HepG2 (cell line): ENCODE measurements at regions not wholly inside any gene's neighbourhood (a gene's known extent, or its start where the extent isn't known, plus 50 kb on each side); places are given as distances from the start of the nearest gene placed in this dataset.

Experiments
- ATAC-seq: fragments of 200-7000 bp; cut with Tn5 transposase; 3 replicates; pipeline ENCODE4 v1.9.1; 2020; ENCODE audit warnings: mild to moderate bottlenecking, moderate library complexity
- BruUV-seq: library from RNA; stranded (reverse); fragments of 400-500 nt; replicated peaks from 2 replicates; lab custom pipeline; 2021; lab: Mats Ljungman, UMichigan
- CTCF ChIA-PET: fragments of 300-600 bp; formaldehyde crosslinking; extraction: SDS; loops from one replicate; lab custom pipeline; 2021; ENCODE audit warnings: low total read pairs, inconsistent platforms, low intra/inter-chr PET ratio; lab: Yijun Ruan, JAX
- POLR2A ChIA-PET: fragments of 350-600 bp; sonication (Branson Sonifier 250); formaldehyde crosslinking; loops from one replicate; lab custom pipeline; 2020; ENCODE audit warnings: antibody characterized with exemption, inconsistent platforms; lab: Yijun Ruan, JAX
- DNase-seq: peaks from one replicate; pipeline ENCODE4 v3.0.0-alpha.2; 2015; ENCODE audit warnings: low spot score
- FAIRE-seq: peaks from 3 replicates; lab custom pipeline; 2011; peaks lifted over from hg19 to GRCh38; lab: Jason Lieb, UNC
- H2AFZ ChIP-seq: one replicate; pipeline ENCODE4 v1.6.1; 2011; ENCODE audit warnings: low read length, inconsistent platforms
- H3K27ac ChIP-seq: fragments of 300-600 bp; 3 replicates; pipeline ENCODE4 v1.8.0; 2011; ENCODE audit warnings: mixed run types, mild to moderate bottlenecking, mixed read lengths, low read length, inconsistent platforms; ENCODE audit not compliant: insufficient read depth; ENCODE audit errors: extremely low read length
- H3K27me3 ChIP-seq, 2 experiments: fragments of 200-600 bp in 1 of 2; 2 replicates in 1 of 2; 3 replicates in 1 of 2; pipeline versions ENCODE4 v1.6.0 to v1.8.0; 2011; ENCODE audit warnings: low read length in 2 of 2, mild to moderate bottlenecking in 2 of 2, moderate library complexity in 2 of 2, inconsistent platforms in 1 of 2; ENCODE audit not compliant: insufficient read depth in 2 of 2, control insufficient read depth in 1 of 2
- H3K36me3 ChIP-seq, 2 experiments: fragments of 200-600 bp in 1 of 2; replicated peaks in 1 of 2; 2 replicates in 1 of 2; 3 replicates in 1 of 2; pipeline versions ENCODE4 v1.5.1 to v1.8.0; 2011; ENCODE audit warnings: low read length in 2 of 2, inconsistent platforms in 1 of 2; ENCODE audit not compliant: insufficient read depth in 2 of 2, control insufficient read depth in 1 of 2
- H3K4me1 ChIP-seq: 2 replicates; pipeline ENCODE4 v1.5.1; 2012; ENCODE audit warnings: low read length, inconsistent platforms; ENCODE audit not compliant: insufficient read depth
- H3K4me2 ChIP-seq: 2 replicates; pipeline ENCODE4 v1.6.0; 2011; ENCODE audit warnings: low read depth, low read length, inconsistent platforms
- H3K4me3 ChIP-seq, 3 experiments: fragments of 200-600 bp in 1 of 3; sonication (generic), shearing (Covaris generic) in 1 of 3; replicated peaks in 1 of 3; 2 replicates each; pipeline ENCODE4 v1.5.1; 2011 to 2016; ENCODE audit warnings: low read length in 3 of 3, inconsistent platforms in 2 of 3, low read depth in 2 of 3, mild to moderate bottlenecking in 2 of 3, control low read depth in 1 of 3, mixed read lengths in 1 of 3; ENCODE audit not compliant: insufficient read depth in 1 of 3
- H3K79me2 ChIP-seq: one replicate; pipeline ENCODE4 v1.6.1; 2011; ENCODE audit warnings: low read length, inconsistent platforms; ENCODE audit not compliant: insufficient read depth
- H3K9ac ChIP-seq: 2 replicates; pipeline ENCODE4 v1.6.0; 2011; ENCODE audit warnings: mild to moderate bottlenecking, low read depth, low read length, inconsistent platforms; ENCODE audit not compliant: insufficient read depth
- H3K9me3 ChIP-seq: 2 replicates; pipeline ENCODE4 v1.5.1; 2012; ENCODE audit warnings: mild to moderate bottlenecking, low read length
- H4K20me1 ChIP-seq: 2 replicates; pipeline ENCODE4 v1.6.0; 2011; ENCODE audit warnings: inconsistent platforms, mild to moderate bottlenecking, low read length, moderate library complexity; ENCODE audit not compliant: insufficient read depth
- ATRX ChIP-seq: sonication (generic); formaldehyde crosslinking; IDR thresholded peaks from 2 replicates; pipeline ENCODE4 v1.4.0; 2020; ENCODE audit warnings: missing genetic modification reagents, borderline replicate concordance
- EZH2 ChIP-seq: conservative IDR thresholded peaks from 2 replicates; pipeline ENCODE4 v1.6.1; 2012; ENCODE audit warnings: mild to moderate bottlenecking, low read depth, low read length, moderate library complexity
- FOXJ3 ChIP-seq: sonication (generic); formaldehyde crosslinking; IDR thresholded peaks from 2 replicates; pipeline ENCODE4 v1.4.0; 2020; ENCODE audit warnings: missing genetic modification reagents, mild to moderate bottlenecking, borderline replicate concordance
- HNRNPK ChIP-seq: fragments of 200-400 bp; formaldehyde crosslinking; IDR thresholded peaks from 2 replicates; pipeline ENCODE4 v1.6.1; 2018; ENCODE audit warnings: low read length, low read depth, moderate library complexity, mild to moderate bottlenecking; ENCODE audit not compliant: poor library complexity, severe bottlenecking
- KDM6A ChIP-seq: IDR thresholded peaks from 2 replicates; pipeline ENCODE4 v1.6.1; 2016; ENCODE audit warnings: low read depth
- MIER3 ChIP-seq: IDR thresholded peaks from 2 replicates; pipeline ENCODE4 v1.6.1; 2016; ENCODE audit warnings: missing compliant biosample characterization, borderline replicate concordance
- MTA3 ChIP-seq: sonication (generic); formaldehyde crosslinking; IDR thresholded peaks from 2 replicates; pipeline ENCODE4 v1.4.0; 2020; ENCODE audit warnings: missing genetic modification reagents
- POLR2AphosphoS2 ChIP-seq: IDR thresholded peaks from 2 replicates; pipeline ENCODE4 v1.6.1; 2011; ENCODE audit warnings: low read depth, low read length, improper control_type of control experiment
- ZKSCAN5 ChIP-seq: sonication (generic); formaldehyde crosslinking; IDR thresholded peaks from 2 replicates; pipeline ENCODE4 v1.5.1; 2020; ENCODE audit warnings: mild to moderate bottlenecking, missing genetic modification reagents
- ZNF143 ChIP-seq: sonication (generic); formaldehyde crosslinking; IDR thresholded peaks from 2 replicates; pipeline ENCODE4 v1.4.0; 2020; ENCODE audit warnings: missing genetic modification reagents
- in situ Hi-C: cut with HindIII; loops from 2 replicates; pipeline ENCODE4 v1.10.0; 2017; ENCODE audit warnings: low pct_unique_long_range_greater_than_20kb; ENCODE audit not compliant: extremely low pct_ligation_motif_present
- intact Hi-C: fragments of 100-400 bp; cut with micrococcal nuclease; formaldehyde crosslinking; loops from one replicate; pipeline ENCODE4 v1.10.0; 2022; ENCODE audit not compliant: unreplicated experiment
- TF ChIP-seq, protein P1 (sequence below): sonication (generic); formaldehyde crosslinking; IDR thresholded peaks from 2 replicates; pipeline ENCODE4 v1.4.0; 2020; ENCODE audit warnings: missing genetic modification reagents
- TF ChIP-seq, protein P2 (sequence below): sonication (generic); formaldehyde crosslinking; IDR thresholded peaks from 2 replicates; pipeline ENCODE4 v1.8.0; 2022; ENCODE audit warnings: mild to moderate bottlenecking, missing genetic modification reagents
- TF ChIP-seq, protein P3 (sequence below): sonication (generic); formaldehyde crosslinking; conservative IDR thresholded peaks from 2 replicates; pipeline ENCODE4 v1.4.0; 2020; ENCODE audit warnings: mild to moderate bottlenecking, missing genetic modification reagents, moderate library complexity
- TF ChIP-seq, protein P4 (sequence below): sonication (generic); formaldehyde crosslinking; IDR thresholded peaks from 2 replicates; pipeline ENCODE4 v1.4.0; 2020; ENCODE audit warnings: missing genetic modification reagents

DNA sequence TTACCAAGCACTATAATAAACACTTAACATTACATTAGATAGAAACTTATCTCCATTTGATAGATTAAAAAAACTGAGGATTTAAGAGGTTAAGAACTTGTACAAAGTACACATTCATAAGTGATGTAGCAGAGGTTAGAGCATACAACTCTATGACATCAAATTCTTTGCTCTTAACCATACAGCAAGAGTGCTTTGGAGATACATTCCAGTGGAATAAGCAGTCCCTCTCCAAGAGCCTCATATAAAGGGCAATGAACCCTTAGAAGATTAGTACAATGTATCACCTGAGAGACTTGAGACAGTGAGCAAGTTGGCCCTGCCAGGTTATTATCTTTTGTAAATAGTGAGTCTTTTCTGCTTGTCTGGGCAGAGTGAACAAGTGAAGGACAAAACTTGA, 600.4 kb upstream of the CT83 start:
- H3K27ac ChIP-seq: no peak overlapping the region
- H3K4me3 ChIP-seq: no peak overlapping the region
- no peak overlapping the region for H3K9ac ChIP-seq
- no peaks in the 10 kb centered on the region for H3K9me3 ChIP-seq
- DNase-seq (no peak), FAIRE-seq (no peak), ATAC-seq (no peak)
- in situ Hi-C loops (no loop called here), intact Hi-C loops (loop anchor here (10.0 kb wide), 1 partner anchor 252 kb away; no protein-coding TSS in a partner anchor)
- TF ChIP-seq ZNF143 (CRISPR knock-in tag) (no peak), EZH2 (no peak), MIER3 (no peak), POLR2AphosphoS2 (no peak), HNRNPK (no peak), MTA3 (CRISPR knock-in tag) (no peak), KDM6A (no peak), ZKSCAN5 (CRISPR knock-in tag) (no peak), FOXJ3 (CRISPR knock-in tag) (no peak), ATRX (CRISPR knock-in tag) (no peak)
- TF ChIP-seq, protein P1, sequence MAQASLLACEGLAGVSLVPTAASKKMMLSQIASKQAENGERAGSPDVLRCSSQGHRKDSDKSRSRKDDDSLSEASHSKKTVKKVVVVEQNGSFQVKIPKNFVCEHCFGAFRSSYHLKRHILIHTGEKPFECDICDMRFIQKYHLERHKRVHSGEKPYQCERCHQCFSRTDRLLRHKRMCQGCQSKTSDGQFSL: no peak
- TF ChIP-seq, protein P2, sequence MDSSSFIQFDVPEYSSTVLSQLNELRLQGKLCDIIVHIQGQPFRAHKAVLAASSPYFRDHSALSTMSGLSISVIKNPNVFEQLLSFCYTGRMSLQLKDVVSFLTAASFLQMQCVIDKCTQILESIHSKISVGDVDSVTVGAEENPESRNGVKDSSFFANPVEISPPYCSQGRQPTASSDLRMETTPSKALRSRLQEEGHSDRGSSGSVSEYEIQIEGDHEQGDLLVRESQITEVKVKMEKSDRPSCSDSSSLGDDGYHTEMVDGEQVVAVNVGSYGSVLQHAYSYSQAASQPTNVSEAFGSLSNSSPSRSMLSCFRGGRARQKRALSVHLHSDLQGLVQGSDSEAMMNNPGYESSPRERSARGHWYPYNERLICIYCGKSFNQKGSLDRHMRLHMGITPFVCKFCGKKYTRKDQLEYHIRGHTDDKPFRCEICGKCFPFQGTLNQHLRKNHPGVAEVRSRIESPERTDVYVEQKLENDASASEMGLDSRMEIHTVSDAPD: no peak
- TF ChIP-seq, protein P3, sequence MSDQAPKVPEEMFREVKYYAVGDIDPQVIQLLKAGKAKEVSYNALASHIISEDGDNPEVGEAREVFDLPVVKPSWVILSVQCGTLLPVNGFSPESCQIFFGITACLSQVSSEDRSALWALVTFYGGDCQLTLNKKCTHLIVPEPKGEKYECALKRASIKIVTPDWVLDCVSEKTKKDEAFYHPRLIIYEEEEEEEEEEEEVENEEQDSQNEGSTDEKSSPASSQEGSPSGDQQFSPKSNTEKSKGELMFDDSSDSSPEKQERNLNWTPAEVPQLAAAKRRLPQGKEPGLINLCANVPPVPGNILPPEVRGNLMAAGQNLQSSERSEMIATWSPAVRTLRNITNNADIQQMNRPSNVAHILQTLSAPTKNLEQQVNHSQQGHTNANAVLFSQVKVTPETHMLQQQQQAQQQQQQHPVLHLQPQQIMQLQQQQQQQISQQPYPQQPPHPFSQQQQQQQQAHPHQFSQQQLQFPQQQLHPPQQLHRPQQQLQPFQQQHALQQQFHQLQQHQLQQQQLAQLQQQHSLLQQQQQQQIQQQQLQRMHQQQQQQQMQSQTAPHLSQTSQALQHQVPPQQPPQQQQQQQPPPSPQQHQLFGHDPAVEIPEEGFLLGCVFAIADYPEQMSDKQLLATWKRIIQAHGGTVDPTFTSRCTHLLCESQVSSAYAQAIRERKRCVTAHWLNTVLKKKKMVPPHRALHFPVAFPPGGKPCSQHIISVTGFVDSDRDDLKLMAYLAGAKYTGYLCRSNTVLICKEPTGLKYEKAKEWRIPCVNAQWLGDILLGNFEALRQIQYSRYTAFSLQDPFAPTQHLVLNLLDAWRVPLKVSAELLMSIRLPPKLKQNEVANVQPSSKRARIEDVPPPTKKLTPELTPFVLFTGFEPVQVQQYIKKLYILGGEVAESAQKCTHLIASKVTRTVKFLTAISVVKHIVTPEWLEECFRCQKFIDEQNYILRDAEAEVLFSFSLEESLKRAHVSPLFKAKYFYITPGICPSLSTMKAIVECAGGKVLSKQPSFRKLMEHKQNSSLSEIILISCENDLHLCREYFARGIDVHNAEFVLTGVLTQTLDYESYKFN (CRISPR knock-in tag): no peak
- TF ChIP-seq, protein P4, sequence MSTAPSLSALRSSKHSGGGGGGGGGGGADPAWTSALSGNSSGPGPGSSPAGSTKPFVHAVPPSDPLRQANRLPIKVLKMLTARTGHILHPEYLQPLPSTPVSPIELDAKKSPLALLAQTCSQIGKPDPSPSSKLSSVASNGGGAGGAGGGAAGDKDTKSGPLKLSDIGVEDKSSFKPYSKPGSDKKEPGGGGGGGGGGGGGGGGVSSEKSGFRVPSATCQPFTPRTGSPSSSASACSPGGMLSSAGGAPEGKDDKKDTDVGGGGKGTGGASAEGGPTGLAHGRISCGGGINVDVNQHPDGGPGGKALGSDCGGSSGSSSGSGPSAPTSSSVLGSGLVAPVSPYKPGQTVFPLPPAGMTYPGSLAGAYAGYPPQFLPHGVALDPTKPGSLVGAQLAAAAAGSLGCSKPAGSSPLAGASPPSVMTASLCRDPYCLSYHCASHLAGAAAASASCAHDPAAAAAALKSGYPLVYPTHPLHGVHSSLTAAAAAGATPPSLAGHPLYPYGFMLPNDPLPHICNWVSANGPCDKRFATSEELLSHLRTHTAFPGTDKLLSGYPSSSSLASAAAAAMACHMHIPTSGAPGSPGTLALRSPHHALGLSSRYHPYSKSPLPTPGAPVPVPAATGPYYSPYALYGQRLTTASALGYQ (CRISPR knock-in tag): no peak
- ChIA-PET POLR2A (no interaction called here), CTCF (no interaction called here)
- no peaks in the 10 kb centered on the region for H3K27me3 ChIP-seq
- no peak overlapping the region for H3K4me2 ChIP-seq
- no peaks in the 10 kb centered on the region for H3K36me3 ChIP-seq
- no peaks in the 10 kb centered on the region for H3K4me1 ChIP-seq
- H2AFZ ChIP-seq: no peak overlapping the region
- H3K79me2 ChIP-seq: no peaks in the 10 kb centered on the region
- H4K20me1 ChIP-seq: no peaks in the 10 kb centered on the region
- BruUV-seq: no TSS peak
